NCI-H1694 (cell line): ENCODE measurements at regions not wholly inside any gene's neighbourhood (a gene's known extent, or its start where the extent isn't known, plus 50 kb on each side); places are given as distances from the start of the nearest gene placed in this dataset.
A peak's percentile ranks its signal among the peaks of the same experiment; 100 is the strongest.
"Not testable (repeated sequence)": the region's sequence is repeated elsewhere in the genome, so short reads cannot be mapped to it uniquely, and the experiment has no call there.

Experiments
- DNase-seq: peaks from one replicate; lab custom pipeline; 2025; lab: John Stamatoyannopoulos, UW

DNA sequence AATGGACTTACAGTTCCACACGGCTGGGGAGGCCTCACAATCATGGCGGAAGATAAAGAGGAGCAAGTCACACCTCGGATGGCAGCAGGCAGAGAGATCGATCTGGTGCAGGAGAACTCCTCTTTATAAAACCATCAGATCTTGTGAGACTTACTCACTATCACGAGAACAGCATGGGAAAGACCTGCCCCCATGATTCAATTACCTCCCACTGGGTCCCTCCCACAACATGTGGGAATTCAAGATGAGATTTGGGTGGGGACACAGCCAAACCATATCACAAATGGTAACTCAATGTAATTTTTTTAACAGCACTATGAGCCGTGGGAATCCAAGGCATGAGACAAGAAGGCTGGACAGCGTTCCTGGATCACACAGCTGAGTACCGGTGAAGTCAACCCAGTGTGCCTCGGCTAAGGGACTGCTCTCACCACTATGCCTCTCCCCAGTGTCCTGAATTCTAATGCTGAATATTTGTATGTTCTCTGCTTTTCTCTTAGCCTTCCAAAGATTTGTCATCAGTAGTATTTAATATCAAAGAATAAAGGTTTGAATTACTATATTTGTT, 84.3 kb downstream of the IRS2 start:
- DNase-seq: not testable (repeated sequence)

- DNase-seq: peak; percentile 14
Observed at GRCh38 chr13:109700176-109700575, 86.2 kb downstream of the IRS2 start.

DNA sequence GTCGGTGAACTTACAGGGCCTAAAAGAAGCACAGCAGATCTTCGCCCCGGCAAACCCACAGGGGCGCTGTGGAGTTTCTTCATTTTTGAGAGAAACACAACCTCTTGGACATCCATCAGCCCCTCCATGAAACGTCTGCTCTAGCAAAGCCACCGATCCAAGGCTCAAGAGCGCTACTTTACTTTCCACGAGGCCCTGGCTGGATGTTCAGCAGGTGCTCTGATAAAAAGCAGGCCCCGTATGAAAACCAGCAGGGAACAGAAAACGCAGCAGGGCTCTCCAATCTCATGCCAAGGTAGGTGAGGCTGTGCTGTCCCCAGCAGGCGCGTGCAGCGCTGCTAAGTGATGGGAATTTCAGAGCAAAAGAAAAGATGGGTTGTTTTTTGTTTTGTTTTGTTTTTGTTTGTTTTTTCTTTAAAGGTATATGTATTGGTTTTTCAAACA, 86.7 kb downstream of the IRS2 start:
- DNase-seq: no peak

DNA sequence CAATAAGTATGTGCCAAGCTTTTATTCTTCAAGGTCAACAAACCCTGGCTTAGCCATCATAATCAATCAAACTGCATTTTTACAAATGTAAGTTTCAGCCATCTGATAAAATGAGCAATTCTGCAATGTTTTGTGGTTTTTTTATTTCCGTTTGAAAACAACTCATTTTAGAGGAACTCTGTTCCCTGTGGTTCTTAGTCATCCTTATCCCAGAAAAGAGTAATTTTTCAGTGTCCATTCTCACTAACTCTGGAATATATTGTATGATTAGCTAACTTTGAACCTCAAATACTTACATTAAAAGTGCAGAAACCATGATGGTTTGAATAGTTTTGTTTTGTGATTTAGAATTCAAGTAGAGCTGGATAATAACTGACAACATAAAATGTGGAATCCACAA, 87.6 kb downstream of the IRS2 start:
- DNase-seq: no peak

GRCh38 chr13:109697936-109698335, 88.4 kb downstream of the IRS2 start:
- no peak for DNase-seq

GRCh38 chr13:109695402-109696190, 90.8 kb downstream of the IRS2 start:
- no peak for DNase-seq

DNA sequence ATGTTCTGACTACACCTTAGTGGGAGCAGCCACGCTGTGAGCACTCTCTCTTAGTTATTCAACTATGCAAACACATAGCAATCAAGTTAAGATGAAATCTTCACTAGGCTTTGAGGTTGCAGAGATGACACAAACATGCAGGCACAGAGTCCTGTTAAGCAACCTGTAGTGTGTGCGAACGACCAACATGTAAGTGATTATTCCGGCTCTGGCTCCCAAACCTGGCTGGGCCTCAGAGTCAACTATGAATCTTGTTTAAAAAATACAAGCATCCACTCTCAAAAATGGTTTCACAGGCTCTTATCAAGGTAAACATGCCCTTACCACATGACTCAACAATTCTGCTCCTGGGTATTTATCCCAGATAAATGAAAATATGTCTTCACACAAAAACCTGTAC, 91.4 kb downstream of the IRS2 start:
- no peak for DNase-seq

DNA sequence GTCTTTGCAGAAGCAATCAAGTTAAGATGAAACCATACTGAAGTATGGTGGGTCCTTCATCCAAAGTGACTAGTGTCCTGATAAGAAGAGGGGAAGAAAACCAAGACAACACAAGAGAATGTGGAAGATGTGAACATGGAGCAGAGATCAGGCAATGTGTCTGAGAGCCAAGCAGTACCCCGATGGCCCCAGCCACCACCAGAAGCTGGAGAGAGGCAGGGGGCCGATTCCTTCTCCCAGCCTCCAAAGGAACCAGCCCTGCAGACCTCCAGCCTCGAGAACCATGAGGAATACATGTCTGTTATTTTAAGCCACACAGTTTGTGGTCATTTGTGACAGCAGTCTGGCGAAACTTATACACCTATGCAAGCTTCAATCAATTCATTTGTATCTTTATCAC, 93.2 kb downstream of the IRS2 start:
- no peak for DNase-seq

DNA sequence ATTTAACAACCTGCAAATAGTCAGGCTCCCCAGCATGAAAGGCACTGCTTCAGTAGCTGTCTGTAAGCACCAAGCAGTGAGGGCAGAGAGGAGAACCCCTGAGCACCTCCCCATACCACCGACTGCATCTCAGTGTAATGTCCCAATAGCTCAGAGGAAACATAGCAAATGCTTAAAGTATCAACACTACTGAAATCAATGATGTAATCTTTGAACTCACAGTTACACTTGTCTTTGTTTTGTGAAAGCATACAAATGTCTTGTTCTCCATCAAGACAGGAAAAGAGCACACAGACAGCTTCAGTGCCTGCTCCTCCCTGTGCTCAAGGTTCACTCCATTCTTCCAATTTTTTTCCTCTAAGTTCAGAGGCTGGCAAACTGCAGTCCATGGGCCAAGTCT, 94.7 kb downstream of the IRS2 start:
- no peak for DNase-seq

- DNase-seq: no peak
Observed at GRCh38 chr13:109687559-109688448, 98.6 kb downstream of the IRS2 start.

- no peak for DNase-seq
Observed at GRCh38 chr13:109685203-109685602, 101.2 kb downstream of the IRS2 start.

DNA sequence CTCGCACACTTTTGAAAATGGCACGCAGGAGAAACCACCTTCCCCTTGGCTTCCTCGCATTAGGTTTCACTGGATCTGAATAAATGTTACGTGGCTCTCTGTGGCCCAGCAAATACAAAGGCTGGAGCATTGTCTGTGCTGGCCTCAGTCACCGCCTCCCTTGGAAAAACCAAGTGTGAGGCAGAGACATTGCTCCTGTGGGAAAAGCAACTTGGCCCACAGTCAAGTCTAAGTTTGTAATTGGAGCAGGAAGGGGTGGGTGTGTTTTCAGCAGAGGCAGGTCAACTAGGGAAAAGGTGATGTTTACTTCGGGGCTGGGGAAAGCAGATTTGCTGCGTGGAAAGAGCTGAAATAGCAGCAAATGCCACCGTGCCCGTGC, 101.6 kb downstream of the IRS2 start:
- no peak for DNase-seq

DNA sequence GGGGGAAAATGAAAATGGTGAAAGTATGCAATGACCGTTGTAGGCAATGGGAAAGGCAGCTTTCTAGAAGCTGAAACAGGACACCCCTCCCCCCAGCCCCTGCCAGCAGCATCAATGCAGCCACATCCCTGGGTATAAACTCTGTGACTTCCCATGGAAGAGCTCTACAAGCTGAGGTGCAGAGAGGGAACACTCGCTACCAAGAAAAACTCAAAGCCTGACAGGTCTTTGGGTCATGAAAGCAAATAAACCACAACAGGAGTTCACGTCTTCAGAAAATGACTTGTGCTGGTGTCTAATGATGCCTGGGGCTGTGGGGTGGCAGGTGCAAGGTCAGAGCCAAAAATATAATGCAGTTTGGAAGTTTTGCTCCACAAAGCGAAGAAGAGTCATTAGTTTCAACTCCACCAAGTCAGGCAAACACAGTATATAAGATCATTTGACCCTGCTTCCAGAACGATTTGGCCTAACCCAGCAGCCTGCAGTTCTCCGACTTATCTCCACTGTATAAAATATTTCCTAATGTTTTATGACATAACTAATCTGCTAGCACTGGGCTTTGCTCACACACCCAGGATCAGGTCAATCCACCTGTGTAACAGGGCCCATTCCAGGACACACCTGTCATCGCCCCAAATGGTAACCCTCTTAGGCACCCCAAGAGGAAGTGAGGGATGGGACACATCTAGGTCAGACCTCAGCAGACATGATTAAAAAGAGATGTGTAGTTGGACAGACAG, 102.1 kb downstream of the IRS2 start:
- no peak for DNase-seq

- DNase-seq: no peak
Observed at GRCh38 chr13:109682534-109683244, 103.7 kb downstream of the IRS2 start.

DNA sequence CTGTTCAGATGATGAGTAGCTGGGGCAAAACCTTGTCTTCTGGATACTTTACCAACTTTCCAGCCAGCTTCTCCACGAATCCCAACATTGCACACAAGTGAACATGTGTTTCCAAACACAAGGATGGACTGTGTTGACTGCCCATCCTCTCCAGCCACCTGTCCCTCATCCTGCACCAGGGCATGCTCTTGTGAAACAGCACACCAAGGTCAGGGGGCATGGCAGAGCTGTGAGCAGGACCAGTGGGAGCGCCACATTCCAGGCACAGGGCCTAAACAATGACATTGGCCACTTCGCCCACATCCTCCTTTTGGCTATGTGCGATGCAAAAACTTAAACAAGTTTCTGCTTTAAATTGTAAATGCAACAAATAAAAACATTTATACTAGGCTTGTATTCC, 105.5 kb downstream of the IRS2 start:
- no peak for DNase-seq

DNA sequence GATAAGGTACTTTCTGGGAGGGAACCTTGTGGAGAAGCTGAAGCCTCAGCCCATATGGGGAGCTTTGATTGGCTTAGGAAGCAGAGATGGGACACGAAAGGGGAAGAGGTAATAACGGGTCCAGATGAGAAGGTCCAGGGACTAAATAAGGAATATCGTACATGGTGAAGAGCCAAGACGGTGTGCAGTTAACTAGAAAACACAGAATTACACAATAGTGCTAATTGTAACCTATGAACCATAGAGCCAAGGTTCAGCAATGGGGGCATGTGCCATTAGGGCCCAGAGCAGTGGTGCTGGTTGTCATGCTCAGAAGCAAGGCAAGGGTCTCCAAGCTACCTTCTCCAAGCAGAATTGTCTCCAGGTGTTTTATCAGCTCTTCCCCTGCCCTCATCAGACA, 106.1 kb downstream of the IRS2 start:
- no peak for DNase-seq

DNA sequence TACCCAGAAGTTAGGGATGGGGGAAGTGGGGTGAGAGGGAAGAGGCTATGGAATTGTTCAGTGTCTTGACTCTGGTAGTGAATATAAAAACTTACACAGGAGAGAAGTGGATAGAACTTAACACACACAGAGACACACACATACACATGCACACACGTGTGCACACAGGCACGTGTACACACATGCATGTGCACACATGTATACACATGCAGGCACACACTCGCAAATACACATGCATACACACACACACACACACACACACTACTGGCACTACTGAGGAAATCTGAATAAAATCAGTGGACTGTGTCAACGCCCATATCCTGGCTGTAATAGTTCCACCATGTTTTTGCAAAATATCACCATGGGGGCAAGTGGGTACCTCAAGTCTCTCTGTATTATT, 107.9 kb downstream of the IRS2 start:
- DNase-seq: no peak

DNA sequence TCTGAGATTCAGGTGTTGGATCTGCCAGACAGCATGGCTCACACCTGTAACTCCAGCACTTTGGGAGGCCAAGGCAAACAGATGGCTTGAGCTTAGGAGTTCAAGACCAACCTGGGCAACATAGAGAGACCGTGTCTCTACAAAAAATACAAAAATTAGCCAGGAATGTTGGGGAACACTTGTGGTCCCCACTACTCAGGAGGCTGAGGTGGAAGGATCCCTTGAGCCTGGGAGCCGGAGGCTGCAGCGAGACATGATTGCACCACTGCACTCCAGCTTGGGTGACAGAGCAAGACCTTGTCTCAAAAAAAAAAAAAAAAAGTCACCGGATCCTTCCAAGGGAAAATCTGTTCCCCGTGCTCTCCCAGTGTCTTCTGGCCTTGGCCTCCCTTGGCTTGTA, 109.2 kb downstream of the IRS2 start:
- DNase-seq: no peak

GRCh38 chr13:109673477-109673876, 112.9 kb downstream of the IRS2 start:
- DNase-seq: no peak

- no peak for DNase-seq
Observed at GRCh38 chr13:109672545-109672944, 113.8 kb downstream of the IRS2 start.

GRCh38 chr13:109671919-109672318, 114.5 kb downstream of the IRS2 start:
- no peak for DNase-seq

DNA sequence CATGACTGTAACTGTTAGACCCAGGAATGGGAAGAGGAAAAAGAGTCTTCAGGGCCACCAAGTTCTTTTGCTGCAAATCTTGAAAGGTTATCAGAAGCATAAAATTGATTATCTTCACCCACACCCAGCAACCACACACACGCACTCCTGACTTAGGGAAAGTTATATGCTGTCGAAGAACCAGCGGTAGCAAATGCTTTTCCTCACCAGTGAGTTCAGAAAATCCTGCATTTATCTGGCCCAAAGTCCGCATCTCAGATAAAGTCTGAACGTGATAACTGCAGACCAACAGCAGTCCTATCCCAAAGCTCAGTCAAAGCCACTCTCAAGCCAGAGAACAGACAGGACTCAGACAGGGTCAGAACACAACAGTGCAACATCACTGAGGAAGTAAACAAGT, 115.6 kb downstream of the IRS2 start:
- no peak for DNase-seq
